Non-pigmented ciliary epithelial cell (primary cell): ENCODE measurements at regions not wholly inside any gene's neighbourhood (a gene's known extent, or its start where the extent isn't known, plus 50 kb on each side); places are given as distances from the start of the nearest gene placed in this dataset.

Experiments
- DNase-seq: peaks from one replicate; pipeline ENCODE4 v3.0.0-alpha.2; 2010; ENCODE audit warnings: low read depth

- no peak for DNase-seq
Measured at GRCh38 chr9:108550106-108550505, 305.7 kb downstream of the ACTL7B start.

- DNase-seq, result no peak
Measured at GRCh38 chr9:108549184-108549583, 306.6 kb downstream of the ACTL7B start.

- no peak for DNase-seq
Measured at GRCh38 chr9:108547411-108548135, 308.2 kb downstream of the ACTL7B start.

GRCh38 chr9:108546215-108546614, 309.6 kb downstream of the ACTL7B start:
- no peak for DNase-seq

GRCh38 chr9:108545436-108545835, 310.4 kb downstream of the ACTL7B start:
- no peak for DNase-seq

GRCh38 chr9:108544866-108545265, 310.9 kb downstream of the ACTL7B start:
- DNase-seq, result no peak

GRCh38 chr9:108543251-108543778, 312.5 kb downstream of the ACTL7B start:
- no peak for DNase-seq

GRCh38 chr9:108537756-108538155, 318.0 kb downstream of the ACTL7B start:
- DNase-seq, result no peak

GRCh38 chr9:108536836-108537601, 318.8 kb downstream of the ACTL7B start:
- no peak for DNase-seq

- no peak for DNase-seq
Measured at GRCh38 chr9:108535526-108535925, 320.3 kb downstream of the ACTL7B start.

- peak; percentile 55 for DNase-seq
Measured at GRCh38 chr9:108534741-108535140, 321.0 kb downstream of the ACTL7B start.

- no peak for DNase-seq
Measured at GRCh38 chr9:108530141-108530540, 325.6 kb downstream of the ACTL7B start.

GRCh38 chr9:108528231-108528630, 327.6 kb downstream of the ACTL7B start:
- no peak for DNase-seq

GRCh38 chr9:108526518-108526917, 329.3 kb downstream of the ACTL7B start:
- DNase-seq, result no peak

GRCh38 chr9:108525186-108525585, 330.6 kb downstream of the ACTL7B start:
- DNase-seq, result no peak

GRCh38 chr9:108521063-108521590, 334.7 kb downstream of the ACTL7B start:
- DNase-seq, result no peak

GRCh38 chr9:108519437-108519836, 336.3 kb downstream of the ACTL7B start:
- no peak for DNase-seq

GRCh38 chr9:108517651-108518365, 338.0 kb downstream of the ACTL7B start:
- no peak for DNase-seq

GRCh38 chr9:108516391-108516790, 339.4 kb downstream of the ACTL7B start:
- DNase-seq, result no peak

GRCh38 chr9:108515856-108516255, 339.9 kb downstream of the ACTL7B start:
- DNase-seq, result no peak

GRCh38 chr9:108512426-108513173, 343.2 kb downstream of the ACTL7B start:
- DNase-seq, result no peak

GRCh38 chr9:108511307-108511706, 344.5 kb downstream of the ACTL7B start:
- no peak for DNase-seq
